Retinal pigment epithelial cell (primary cell): ENCODE measurements at regions not wholly inside any gene's neighbourhood (a gene's known extent, or its start where the extent isn't known, plus 50 kb on each side); places are given as distances from the start of the nearest gene placed in this dataset.

ENCODE experiments used
- DNase-seq: peaks from one replicate; pipeline ENCODE4 v3.0.0-alpha.2; 2010; ENCODE audit warnings: low read depth
- H3K4me3 ChIP-seq: 2 replicates; pipeline ENCODE4 v1.5.1; 2011; ENCODE audit warnings: mild to moderate bottlenecking, low read length, control low read depth, moderate library complexity
- CTCF ChIP-seq: conservative IDR thresholded peaks from 2 replicates; pipeline ENCODE4 v1.5.1; 2011; ENCODE audit warnings: low read depth, low read length, control low read depth, inconsistent platforms

- DNase-seq = no peak
- no peak overlapping the region for H3K4me3 ChIP-seq
- TF ChIP-seq CTCF = no peak
Observed at GRCh38 chr21:35952651-35953340, 107.5 kb downstream of the SETD4 start.

- DNase-seq = no peak
- H3K4me3 ChIP-seq = no peak overlapping the region
- TF ChIP-seq CTCF = no peak
Observed at GRCh38 chr21:35948982-35949381, 111.3 kb downstream of the SETD4 start.

GRCh38 chr21:35945089-35945671, 115.1 kb downstream of the SETD4 start:
- no peak for DNase-seq
- no peak for TF ChIP-seq CTCF
- H3K4me3 ChIP-seq = no peak overlapping the region

- DNase-seq = no peak
- H3K4me3 ChIP-seq = no peak overlapping the region
- TF ChIP-seq CTCF = no peak
Observed at GRCh38 chr21:35943752-35944151, 116.6 kb downstream of the SETD4 start.

GRCh38 chr21:35942211-35943144, 117.8 kb downstream of the SETD4 start:
- H3K4me3 ChIP-seq = no peak overlapping the region
- no peak for TF ChIP-seq CTCF
- no peak for DNase-seq

- H3K4me3 ChIP-seq = no peak overlapping the region
- TF ChIP-seq CTCF = peak; percentile 73
- DNase-seq = peak; percentile 46
Observed at GRCh38 chr21:35940074-35940927, 120.0 kb downstream of the SETD4 start.
